T-helper 2 cell (primary cell): ENCODE measurements at regions not wholly inside any gene's neighbourhood (a gene's known extent, or its start where the extent isn't known, plus 50 kb on each side); places are given as distances from the start of the nearest gene placed in this dataset.

Experiments
- DNase-seq, 5 experiments: peaks; one replicate each; pipeline versions ENCODE4 v3.0.0 to v3.0.0-alpha.2; 2012 to 2022

GRCh38 chr1:222284466-222284865 lies 263.4 kb downstream of the HHIPL2 start:
- no peak for DNase-seq

- DNase-seq = no peak
Measured at GRCh38 chr1:222283147-222283768, 264.6 kb downstream of the HHIPL2 start.

GRCh38 chr1:222279591-222279990 lies 268.3 kb downstream of the HHIPL2 start:
- DNase-seq = no peak

- DNase-seq = no peak
Measured at GRCh38 chr1:222278501-222278900, 269.4 kb downstream of the HHIPL2 start.

GRCh38 chr1:222275729-222276465 lies 272.0 kb downstream of the HHIPL2 start:
- no peak for DNase-seq

- no peak for DNase-seq
Measured at GRCh38 chr1:222275001-222275728, 272.7 kb downstream of the HHIPL2 start.

- no peak for DNase-seq
Measured at GRCh38 chr1:222266223-222267196, 281.4 kb downstream of the HHIPL2 start.

GRCh38 chr1:222263791-222264190 lies 284.1 kb downstream of the HHIPL2 start:
- no peak for DNase-seq

- no peak for DNase-seq
Measured at GRCh38 chr1:222257027-222257426, 290.9 kb downstream of the HHIPL2 start.

GRCh38 chr1:222256058-222256457 lies 291.8 kb downstream of the HHIPL2 start:
- DNase-seq = no peak

GRCh38 chr1:222252788-222253187 lies 295.1 kb downstream of the HHIPL2 start:
- DNase-seq = no peak

GRCh38 chr1:222251847-222252246 lies 296.1 kb downstream of the HHIPL2 start:
- no peak for DNase-seq

- no peak for DNase-seq
Measured at GRCh38 chr1:222250376-222250775, 297.5 kb downstream of the HHIPL2 start.

GRCh38 chr1:222247811-222248310 lies 300.0 kb downstream of the HHIPL2 start:
- no peak for DNase-seq

GRCh38 chr1:222247081-222247480 lies 300.8 kb downstream of the HHIPL2 start:
- DNase-seq = no peak

- DNase-seq = no peak
Measured at GRCh38 chr1:222243902-222244301, 304.0 kb downstream of the HHIPL2 start.

GRCh38 chr1:222242492-222242891 lies 305.4 kb downstream of the HHIPL2 start:
- no peak for DNase-seq

- no peak for DNase-seq
Measured at GRCh38 chr1:222241410-222241809, 306.5 kb downstream of the HHIPL2 start.

GRCh38 chr1:222240536-222241181 lies 307.2 kb downstream of the HHIPL2 start:
- no peak for DNase-seq

- DNase-seq = no peak
Measured at GRCh38 chr1:222239130-222239529, 308.8 kb downstream of the HHIPL2 start.

- no peak for DNase-seq
Measured at GRCh38 chr1:222234351-222234750, 313.6 kb downstream of the HHIPL2 start.
